ENCODE measurements at regions not wholly inside any gene's neighbourhood (a gene's known extent, or its start where the extent isn't known, plus 50 kb on each side); places are given as distances from the start of the nearest gene placed in this dataset.

- TF ChIP-seq ZNF462 (CRISPR knock-in tag; IDR thresholded peaks at IDR 0.05) (no peak), ETS1 (IDR thresholded peaks at IDR 0.05) (no peak), NANOG (IDR thresholded peaks at IDR 0.05; ENCODE audit: borderline replicate concordance) (no peak)
These were observed 141.0 kb downstream of the VCY start (continued) for GRCh38 chrY:13845276-13845675.

DNA sequence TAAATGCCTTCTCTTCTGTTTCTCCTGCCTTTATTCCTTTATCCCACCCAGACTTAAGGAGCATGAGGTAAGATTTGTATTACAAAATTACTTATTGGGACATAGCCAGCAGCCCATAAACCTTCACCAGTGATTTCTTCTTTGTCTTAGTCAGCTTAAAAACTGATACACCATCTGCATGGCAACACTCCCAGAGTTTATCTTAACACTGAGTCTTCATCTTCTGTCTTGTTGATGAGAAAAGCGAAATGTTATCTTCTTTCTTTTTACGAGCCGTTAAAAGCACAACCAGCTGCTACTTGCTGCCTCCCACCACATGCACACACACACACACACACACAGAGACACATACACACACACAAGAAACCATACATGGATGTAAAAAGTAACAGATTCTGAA is 116.7 kb downstream of the VCY start:
- Mint-ChIP-seq H3K36me3 (ENCODE audit: low read depth) (peaks cover 52% of the 10 kb centered on the region), H3K9me3 (no peaks in the 10 kb centered on the region)

More for the DNA sequence above, 116.7 kb downstream of the VCY start:
- H3K4me3 Mint-ChIP-seq = no peak overlapping the region
- no peaks in the 10 kb centered on the region for H3K4me1 ChIP-seq (ENCODE audit: insufficient read depth)
- no peaks in the 10 kb centered on the region for H3K27me3 Mint-ChIP-seq (ENCODE audit: insufficient read depth, low read depth, poor library complexity)
- H3K27me3 ChIP-seq (ENCODE audit: insufficient read depth) = no peaks in the 10 kb centered on the region
- no peaks in the 10 kb centered on the region for H3K9me2 ChIP-seq (ENCODE audit: insufficient read depth)
- no peaks in the 10 kb centered on the region for H3K79me2 ChIP-seq (replicated peaks; ENCODE audit: insufficient read depth)
- H4K20me1 ChIP-seq (replicated peaks; ENCODE audit: insufficient read depth) = no peaks in the 10 kb centered on the region
- no peak overlapping the region for H3K4me3 ChIP-seq
- H3F3A ChIP-seq (replicated peaks; ENCODE audit: low read depth) = no peaks in the 10 kb centered on the region
- 0 out of 3 replicates have a peak, but pooled peaks cover 2% of the 10 kb centered on the region for H3K4me1 Mint-ChIP-seq
- H3K36me3 ChIP-seq (ENCODE audit: insufficient read depth) = peaks cover 3% of the 10 kb centered on the region; the same call in 1 of the 2 replicates
- no peak overlapping the region for H3K27ac Mint-ChIP-seq
- DNase-seq (ENCODE audit: low spot score) (no peak), ATAC-seq (no peak)
- TF ChIP-seq CREB1 (CRISPR knock-in tag; IDR thresholded peaks at IDR 0.05; ENCODE audit: low read depth) (no peak), ZNF462 (CRISPR knock-in tag; IDR thresholded peaks at IDR 0.05) (no peak), EZH2phosphoT487 (IDR thresholded peaks at IDR 0.05; ENCODE audit: unreplicated experiment) (no peak), ZNF331 (CRISPR knock-in tag; IDR thresholded peaks at IDR 0.05; ENCODE audit: low read depth) (no peak)
- no peak overlapping the region for H3K27ac ChIP-seq (ENCODE audit: low read depth)
- H2AFZ ChIP-seq = no peak overlapping the region
- H3K4me2 ChIP-seq = no peak overlapping the region

Measured in GM23338 (cell line).